ENCODE measurements at regions not wholly inside any gene's neighbourhood (a gene's known extent, or its start where the extent isn't known, plus 50 kb on each side); places are given as distances from the start of the nearest gene placed in this dataset.
"Not testable (repeated sequence)": the region's sequence is repeated elsewhere in the genome, so short reads cannot be mapped to it uniquely, and the experiment has no call there.

DNA sequence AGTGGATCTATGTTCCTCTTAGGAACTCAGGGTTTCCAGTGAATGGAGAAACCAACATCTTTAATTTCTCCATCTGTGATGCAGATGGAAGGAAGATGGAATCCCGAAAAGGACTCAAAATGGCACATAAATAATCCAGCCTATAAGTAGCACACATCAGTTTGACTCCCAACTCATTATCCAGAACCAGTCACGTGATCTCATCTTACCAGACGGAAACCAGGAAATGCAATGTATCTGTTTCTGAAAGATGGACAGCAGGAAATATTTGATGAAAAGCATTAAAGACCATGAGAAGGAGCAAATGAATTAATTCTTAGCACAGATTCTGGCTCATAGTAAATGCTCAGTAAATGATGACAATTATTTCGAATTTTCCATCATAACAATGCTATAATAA lies 443.1 kb upstream of the FMR1 start:
- no peak for DNase-seq

DNA sequence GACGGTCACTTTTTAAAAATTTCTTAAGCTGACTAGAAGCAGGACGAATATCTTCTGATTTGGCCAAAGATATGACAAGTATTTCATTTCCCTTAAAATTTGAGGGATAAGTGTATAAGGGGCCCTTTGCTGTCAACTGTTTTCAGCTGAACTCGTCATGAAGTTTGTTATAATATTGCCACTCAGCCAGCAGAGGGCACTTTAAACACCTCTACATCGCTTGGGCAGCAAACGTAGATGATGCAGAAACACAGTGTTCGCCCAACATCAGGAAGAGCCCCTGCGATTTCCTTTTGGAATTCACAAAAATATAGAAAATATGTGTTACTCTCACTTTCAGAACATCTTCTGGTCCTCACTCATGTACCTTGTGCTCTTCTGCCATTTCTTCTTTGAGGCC lies 435.7 kb upstream of the FMR1 start:
- DNase-seq, result peak; percentile 24

DNA sequence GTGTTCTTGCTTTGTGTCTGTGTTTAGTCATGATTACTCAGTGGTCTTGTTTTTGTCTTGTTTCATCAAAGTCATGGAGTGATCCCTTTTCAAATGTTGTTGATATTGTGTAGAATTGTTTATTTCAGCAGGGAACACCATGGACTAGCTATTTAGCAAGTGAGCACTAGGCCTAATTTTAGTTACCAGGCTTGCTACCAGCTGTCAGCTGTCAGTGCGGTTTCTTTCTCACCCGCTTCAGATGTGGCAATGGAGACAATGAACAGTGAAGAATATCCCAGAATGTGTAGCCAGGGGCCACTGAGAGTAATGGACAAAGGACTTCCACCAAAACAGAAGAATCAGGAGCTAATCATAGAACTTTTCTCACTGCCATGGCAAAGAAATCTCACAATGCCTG lies 432.8 kb upstream of the FMR1 start:
- no peak for DNase-seq

DNA sequence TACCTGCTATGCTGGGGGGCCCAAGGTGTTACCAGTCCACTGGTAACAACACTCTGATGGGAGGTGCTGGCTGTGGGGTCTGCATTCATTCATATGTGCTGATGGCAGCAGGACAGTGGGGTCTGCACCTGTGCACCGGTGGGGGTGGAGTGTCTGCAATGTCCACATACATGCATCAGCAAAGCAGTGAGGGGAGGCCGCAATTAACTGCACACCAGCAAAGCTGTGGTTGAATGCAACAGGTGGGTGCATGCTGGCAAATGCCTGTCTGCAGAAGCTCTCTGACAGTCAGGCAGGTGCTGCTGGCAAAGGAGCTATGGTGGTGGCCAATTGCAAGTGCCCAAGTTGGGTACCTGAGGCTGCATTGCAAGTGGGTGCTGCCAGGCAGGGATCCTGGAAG lies 426.5 kb upstream of the FMR1 start:
- no peak for DNase-seq

DNA sequence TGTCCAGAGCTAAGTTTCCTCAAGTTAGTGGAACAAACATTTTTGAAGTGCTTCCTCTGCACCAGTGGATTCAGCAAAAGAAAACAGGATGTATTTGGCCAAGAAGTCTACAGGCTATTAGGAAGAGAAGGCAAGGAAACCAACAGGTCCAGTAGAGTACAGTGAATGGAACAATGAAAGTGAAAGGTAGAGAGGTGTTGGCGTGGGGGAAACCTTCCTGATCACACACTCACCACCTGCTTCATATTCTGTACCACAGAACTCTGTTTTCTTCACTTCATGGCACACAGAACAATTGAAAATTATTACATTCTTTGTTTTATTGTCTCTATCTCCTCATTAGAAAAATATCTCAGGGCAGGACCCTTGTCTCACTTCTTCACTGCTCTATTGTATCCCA lies 417.4 kb upstream of the FMR1 start:
- no peak for DNase-seq

DNA sequence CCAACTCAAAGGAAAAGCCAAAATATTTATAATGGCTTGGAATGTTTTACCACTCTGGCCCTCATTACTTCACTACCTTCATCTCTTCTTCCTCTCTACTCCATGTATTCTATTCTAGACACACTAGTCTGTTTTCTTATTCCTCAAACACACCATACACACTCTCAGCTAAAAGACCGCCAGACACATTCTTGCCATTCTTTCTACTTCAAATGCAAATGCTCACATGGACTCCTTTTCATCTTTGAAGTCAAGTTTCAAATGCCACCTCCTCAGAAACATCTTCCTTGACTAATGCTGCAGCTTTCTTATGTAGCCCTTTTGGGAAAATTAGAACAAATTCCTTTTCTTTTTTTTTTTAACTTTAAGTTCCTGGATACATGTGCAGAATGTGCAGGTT lies 412.9 kb upstream of the FMR1 start:
- no peak for DNase-seq

DNA sequence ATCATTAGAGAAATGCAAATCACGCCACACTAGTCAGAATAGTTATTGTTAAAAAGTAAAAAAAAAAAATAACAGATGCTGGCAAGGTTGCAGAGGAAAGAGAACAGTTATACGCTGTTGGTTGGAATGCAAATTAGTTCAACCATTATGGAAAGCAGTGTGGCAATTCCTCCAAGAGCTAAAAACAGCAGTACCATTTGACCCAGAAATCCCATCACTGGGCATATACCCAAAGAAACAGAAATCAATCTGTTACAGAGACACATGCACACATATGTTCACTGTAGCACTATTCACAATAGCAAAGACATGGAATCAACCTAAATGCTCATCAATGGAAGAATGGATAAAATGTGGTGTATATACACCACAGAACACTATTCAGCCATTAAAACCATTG lies 388.7 kb upstream of the FMR1 start:
- DNase-seq, result no peak

DNA sequence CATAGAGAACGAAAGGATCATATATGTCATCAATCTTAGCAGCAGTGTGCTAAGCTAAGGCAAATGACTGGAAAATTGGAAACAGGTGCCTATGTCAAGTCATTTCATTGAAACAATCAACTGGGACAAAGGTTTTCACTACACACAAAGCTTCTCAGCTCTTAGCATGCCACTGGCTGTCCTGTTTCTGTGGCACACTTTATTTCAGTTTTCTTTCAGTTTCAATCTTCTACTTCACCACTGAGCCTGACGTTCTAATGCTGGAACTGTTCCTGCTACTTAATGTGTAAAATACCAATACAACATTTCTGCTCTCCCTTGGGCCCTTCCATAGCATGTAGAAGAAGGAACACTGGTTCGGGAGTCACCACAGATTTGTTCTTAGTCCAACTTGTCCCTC lies 378.3 kb upstream of the FMR1 start:
- DNase-seq, result no peak

DNA sequence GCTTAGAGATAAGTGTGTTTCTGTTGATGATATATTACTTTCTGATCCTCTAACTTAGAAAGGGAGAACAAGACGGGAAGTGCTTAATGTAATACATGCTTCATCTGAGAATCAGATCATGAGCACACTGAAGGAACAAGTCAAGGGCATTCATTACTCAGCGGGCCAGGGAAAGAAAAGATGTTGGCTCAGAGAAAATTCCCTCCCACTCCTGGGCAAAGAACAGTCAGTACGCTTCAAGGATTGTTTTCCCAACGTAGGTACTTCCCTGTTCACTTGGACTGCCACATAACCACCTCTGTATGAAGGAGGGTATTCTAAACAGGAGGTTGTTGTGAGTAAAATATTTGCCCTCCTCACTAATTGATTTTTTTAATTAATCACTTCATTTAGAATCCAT lies 374.5 kb upstream of the FMR1 start:
- no peak for DNase-seq

DNA sequence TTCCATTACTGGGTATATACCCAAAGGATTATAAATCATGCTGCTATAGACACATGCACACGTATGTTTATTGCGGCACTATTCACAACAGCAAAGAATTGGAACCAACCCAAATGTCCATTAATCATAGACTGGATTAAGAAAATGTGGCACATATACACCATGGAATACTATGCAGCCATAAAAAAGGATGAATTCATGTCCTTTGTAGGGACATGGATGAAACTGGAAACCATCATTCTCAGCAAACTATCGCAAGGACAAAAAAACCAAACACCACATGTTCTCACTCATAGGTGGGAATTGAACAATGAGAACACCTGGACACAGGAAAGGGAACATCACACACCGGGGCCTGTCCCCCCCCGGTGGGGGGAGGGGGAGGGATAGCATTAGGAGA lies 363.7 kb upstream of the FMR1 start:
- DNase-seq, result not testable (repeated sequence)

DNA sequence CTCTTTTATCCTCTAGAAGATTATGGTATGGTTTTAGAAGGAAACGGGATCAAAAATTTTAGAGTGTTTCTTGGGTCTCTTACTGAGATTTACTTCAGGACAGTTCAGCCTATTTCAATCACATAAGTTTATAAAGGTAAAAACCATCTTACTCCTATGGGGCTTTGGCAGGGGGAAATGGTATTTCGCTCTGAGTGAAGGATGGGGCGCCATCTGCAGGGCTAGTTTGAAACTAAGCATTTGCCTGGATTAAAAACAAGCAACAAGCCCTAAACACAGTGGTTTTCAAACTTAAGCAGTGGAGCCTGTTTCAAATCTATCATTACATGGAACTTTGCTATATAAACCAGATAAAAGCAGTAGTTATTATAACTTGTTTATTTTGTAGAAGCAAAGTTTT lies 361.5 kb upstream of the FMR1 start:
- DNase-seq, result peak; percentile 19

DNA sequence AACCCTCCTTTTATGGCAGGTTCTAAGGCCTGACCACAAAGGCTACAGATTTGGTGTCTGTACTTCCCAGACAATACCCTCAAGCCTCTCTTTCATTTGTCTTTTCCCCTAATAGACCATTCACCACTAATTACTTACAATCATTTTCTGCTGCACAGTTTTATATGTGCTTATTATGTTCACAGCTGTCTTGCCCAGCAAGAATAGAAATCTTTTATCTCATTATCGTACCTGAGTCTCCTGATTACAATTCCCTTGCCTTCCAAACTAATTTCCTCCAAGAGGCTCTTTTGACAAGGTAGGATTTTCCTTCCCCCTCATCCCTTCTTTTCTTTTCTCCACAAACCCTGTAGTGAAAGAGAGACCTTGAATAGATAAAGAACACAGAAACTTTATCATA lies 352.5 kb upstream of the FMR1 start:
- no peak for DNase-seq

DNA sequence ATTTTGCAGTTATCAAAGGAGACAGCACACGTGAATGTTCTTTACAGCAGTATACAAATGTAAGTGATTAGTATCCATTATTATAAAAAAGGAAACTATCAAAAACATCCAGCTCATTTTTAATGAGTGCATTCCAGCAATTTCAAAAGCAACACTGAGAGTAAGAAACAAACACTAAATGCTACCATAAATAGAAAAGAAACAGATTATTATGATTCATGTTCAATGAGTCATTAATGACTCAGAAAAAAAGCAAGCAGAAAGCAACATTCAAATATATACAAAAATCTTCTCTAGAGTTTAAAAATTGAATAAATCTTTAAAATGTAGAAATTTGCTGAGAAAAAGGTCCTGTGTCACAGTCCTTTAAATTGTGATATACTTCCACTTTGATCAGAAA lies 346.5 kb upstream of the FMR1 start:
- DNase-seq, result no peak

DNA sequence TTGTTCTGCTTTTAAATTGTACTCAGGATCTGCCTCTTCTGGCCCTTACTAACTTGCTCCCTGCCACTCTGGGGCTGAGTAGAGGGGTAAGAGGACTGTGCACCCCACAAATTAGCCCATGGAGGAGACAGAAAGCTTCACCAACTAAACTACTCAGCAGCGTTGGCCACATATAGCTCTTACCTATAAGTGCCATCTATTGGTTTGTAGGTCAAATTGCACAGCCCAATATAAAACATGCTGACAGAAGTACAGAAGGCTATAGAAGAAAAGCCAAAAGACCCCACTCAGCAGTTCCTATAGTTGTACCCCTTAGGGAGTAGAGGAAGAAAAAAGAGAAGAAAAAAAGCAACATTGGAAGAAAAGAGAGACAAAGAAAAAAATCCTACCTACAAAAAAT lies 341.2 kb upstream of the FMR1 start:
- no peak for DNase-seq

DNA sequence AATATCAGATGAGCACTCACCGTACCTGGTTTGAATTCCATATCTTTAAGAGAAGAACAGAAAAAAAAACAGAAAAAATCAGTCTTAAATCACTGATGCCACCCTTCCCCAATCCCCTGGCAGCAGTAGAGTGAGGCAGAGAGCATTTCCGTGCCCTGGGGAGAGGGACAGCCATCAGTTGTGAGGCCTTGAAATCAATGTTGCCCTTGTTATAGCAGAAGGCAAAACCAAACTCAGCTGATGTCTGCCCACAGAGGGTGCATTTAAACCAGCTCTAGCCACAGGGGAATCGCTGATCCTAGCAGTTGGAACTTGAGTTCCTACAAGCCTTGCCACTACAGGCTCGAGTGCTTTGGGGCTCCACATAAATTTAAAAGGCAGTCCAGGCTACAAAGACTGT lies 338.5 kb upstream of the FMR1 start:
- no peak for DNase-seq

DNA sequence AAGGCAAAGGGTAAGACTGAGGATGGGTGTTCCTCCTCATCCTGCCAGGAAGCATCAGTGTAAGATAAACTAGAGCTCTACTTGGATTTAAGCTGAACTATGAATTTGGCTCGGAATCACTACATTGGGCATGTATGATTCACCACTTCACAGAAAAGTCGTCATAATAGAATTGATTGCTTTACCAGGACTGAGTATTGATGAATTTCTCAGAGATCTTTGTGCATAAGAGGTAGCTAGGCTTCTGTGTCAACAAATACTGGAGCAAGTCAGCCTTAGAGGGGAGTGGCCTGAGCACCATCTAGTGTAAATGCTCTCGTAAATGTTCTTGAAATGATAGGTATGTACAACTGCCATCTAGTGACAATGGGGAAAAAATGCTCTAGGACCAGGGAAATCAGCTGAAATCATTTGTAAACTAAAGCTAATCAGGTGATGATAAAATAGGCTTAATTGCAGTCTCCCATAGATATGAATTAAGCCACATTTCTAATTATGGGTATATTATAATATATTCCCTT lies 309.5 kb upstream of the FMR1 start:
- no peak for DNase-seq

DNA sequence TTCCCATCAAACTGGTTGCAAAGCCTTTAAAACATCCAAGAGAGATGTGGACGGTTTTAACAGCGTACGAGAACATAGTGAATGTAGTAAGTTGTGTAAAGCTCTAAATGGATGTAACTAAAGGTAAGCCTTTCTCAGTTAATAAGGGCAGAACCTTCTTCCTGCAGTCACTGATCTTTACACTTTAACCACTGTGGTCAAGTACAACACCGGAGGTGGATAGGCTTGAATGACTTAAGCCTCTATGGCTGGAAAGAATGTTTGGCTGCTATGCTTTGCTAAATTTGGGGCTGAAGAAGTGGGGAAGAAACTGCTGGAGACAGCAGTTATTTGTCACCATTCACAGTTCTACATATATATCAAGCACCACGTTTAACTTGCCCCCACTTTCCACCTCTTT lies 285.1 kb upstream of the FMR1 start:
- no peak for DNase-seq

DNA sequence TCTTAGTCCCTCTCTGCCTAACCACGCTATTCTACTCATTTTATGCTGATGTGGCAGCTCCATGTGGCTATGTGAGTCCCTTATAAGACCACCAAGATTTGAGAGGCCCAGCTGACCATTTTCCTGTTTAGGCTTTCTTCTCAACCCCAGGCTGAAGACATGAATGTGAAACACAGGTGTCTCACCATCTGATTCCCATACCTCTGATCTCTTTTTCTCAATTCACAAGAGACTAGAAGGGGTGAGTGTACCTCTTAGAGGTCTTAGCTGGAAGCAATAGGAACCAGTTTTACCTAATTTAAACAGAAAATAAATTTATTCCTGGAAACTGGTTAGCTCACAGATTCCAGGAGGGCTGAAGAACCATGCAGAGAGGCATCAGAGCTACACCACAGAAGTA lies 276.5 kb upstream of the FMR1 start:
- no peak for DNase-seq

DNA sequence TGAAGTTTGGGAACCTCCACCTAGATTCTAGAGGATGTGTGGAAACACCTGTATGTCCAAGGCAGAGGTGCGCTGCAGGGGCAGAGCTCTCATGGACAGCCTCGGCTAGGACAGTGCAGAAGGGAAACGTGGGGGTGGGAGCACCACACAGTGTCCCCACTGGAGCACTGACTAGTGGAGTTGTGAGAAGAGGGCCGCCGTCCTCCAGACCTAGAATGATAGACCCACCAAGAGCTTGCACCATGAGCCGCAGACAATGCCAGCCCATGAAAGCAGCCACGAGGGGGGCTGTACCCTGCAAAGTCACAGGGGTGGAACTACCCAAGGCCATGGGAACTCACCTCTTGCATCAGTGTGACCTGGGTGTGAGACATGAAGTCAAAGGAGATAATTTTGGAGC lies 274.5 kb upstream of the FMR1 start:
- DNase-seq, result no peak

DNA sequence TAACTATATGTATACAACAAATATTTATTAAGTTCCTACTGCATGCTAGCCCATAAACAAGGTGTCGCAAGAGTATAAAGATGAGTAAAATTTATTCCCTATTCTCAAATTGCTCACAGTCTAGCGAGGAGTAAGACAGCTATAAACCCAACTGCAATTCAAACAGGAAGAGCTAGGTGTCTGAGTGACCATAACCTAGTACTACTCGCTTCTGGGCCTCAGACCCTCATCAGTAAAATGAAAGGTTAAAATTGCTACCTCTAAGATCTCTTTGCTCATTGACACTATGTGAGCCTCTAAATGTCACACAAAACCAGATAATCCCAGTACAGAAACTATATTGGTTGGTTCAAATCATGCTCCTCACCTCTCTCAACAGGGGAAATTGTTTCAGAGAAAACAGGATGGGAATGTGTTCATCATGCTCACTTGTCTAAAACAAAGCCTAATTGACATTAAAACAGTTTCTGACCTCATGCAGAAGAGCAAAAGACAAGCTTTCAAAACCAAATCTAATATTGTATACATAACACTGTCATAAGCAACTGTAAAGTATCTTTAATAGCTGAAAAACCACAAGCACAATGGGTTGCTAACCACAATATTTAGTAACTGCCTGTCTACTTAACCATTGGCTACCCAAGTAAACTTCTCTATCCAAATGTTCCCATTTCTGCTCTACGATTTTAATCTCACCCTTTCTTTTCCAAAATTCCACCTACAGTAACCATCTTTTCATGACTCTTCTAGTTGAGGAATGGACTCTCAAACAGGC lies 264.6 kb upstream of the FMR1 start:
- DNase-seq, result no peak

DNA sequence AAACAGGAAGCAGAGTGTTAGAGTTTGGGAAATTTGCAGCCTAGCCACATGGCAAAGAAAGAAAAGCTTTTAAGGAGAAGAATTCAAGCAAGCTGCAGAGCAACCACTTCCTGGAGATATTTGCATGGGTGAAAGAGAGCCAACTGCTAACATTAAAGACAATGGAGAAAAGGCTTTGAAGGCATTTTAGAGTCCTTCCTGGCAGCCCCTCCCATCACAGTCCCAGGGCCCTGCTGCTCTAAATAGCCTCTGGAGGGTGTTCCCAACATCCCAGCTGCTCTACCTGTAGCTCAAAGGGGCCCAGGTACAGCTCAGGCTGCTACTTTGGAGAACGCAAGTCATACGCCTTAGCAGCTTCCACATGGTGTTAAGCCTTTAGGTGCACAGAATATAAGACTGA lies 235.9 kb upstream of the FMR1 start:
- no peak for DNase-seq

DNA sequence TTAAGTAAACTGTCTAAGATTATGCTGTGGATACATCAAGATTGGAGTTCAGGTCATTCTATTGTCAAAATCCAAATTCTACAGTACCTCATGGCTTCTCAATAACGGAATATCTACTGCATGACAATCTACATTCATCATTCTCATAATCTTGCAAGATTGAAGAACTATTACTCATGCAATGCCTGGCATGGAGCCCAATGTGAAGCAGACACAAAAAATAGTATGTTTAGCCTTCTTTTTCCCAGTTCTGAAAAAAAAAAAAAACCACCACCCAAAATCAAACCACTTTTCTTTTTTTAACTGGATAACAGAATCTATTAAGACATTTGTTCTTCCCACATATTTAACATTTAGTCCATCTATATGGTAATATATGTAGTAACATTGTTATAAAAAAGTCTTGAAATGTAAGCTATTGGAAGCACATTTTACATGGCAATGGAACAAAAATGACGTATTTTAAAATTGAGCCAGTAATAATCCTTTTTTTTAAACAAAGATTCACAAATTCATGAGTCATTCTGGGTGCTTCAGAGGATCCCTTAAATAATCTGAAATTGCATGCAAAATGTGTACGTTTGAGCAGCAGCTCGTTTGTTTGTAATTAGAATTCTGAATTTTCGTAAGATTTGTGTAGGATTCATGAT lies 232.2 kb upstream of the FMR1 start:
- no peak for DNase-seq

DNA sequence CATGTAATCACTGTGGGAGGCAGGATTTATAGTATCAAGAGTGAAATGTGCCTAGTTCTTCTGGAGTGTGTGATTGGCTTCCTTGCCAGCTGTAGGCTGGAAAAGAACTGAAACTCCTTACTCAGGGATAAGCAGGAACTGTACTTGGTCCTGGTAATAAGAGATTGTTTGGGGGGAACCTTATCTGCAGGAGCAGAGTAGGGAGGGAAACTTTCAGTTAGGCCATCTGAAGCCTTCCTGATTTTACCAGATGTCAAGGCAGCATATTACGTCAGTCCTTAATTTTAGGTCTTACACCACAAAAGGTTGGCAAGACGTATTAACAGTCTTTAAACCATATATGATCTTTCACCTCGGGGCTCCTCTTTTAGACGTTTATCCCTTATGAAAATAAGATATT lies 231.5 kb upstream of the FMR1 start:
- no peak for DNase-seq

DNA sequence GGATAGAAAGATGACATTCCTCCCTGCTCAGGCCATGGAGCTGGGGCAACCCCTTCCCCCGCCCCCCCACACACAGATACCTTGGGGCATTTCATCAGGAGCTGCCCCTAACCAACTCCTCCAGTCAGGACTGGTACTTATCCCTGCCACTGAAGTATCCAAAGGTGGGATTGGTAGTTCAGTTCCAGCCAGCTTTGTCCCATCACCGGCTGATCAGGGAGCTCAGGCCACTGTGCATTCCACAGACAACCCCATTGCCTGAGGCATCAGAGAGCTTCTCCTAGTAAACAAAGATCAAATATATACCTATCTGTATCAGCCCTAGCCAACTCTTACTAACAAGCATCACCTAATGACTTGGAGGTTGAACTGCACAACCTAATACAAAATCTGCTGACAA lies 218.2 kb upstream of the FMR1 start:
- no peak for DNase-seq

DNA sequence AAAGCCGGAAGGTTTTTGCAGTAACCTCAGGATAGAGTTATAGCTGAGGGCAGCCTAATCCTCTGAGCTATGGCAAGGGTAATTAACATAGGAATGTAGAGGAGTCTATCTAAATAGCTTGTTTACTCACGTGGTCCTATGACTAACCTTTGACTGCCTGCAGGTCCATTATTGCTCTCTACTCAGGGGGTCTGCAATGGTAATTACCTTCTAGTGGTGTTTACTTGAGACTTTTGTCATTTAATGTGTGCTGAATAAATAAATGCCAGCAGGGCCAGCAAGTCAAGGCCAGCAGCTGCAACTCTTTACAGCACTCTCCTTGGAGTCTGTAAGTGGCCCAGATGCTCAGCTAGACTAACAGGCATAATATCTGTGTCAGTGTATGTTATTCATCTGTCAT lies 212.7 kb upstream of the FMR1 start:
- DNase-seq, result no peak
